MM.1S (cell line): ENCODE measurements at regions not wholly inside any gene's neighbourhood (a gene's known extent, or its start where the extent isn't known, plus 50 kb on each side); places are given as distances from the start of the nearest gene placed in this dataset.

ENCODE experiments used
- DNase-seq: peaks from one replicate; pipeline ENCODE4 v3.0.0-alpha.2; 2015
- H2AFZ ChIP-seq: fragments of 300-600 bp; sonication (generic); 2 replicates; pipeline ENCODE4 v1.6.0; 2016; ENCODE audit warnings: antibody characterized with exemption, low read length
- H3F3A ChIP-seq: fragments of 300-600 bp; sonication (generic); 2 replicates; pipeline ENCODE4 v1.6.1; 2016; ENCODE audit warnings: mild to moderate bottlenecking, antibody characterized with exemption, low read length, moderate library complexity, mixed read lengths; ENCODE audit not compliant: insufficient read depth
- H3K27ac ChIP-seq: fragments of 300-600 bp; sonication (generic); 2 replicates; pipeline ENCODE4 v1.5.1; 2016; ENCODE audit warnings: mild to moderate bottlenecking, low read length
- H3K27me3 ChIP-seq: fragments of 300-600 bp; sonication (generic); replicated peaks from 2 replicates; pipeline ENCODE4 v1.6.0; 2016; ENCODE audit warnings: low read length; ENCODE audit not compliant: insufficient read depth
- H3K36me3 ChIP-seq: fragments of 300-600 bp; sonication (generic); replicated peaks from 2 replicates; pipeline ENCODE4 v1.6.1; 2016; ENCODE audit warnings: mild to moderate bottlenecking, low read length, mixed read lengths; ENCODE audit not compliant: insufficient read depth
- H3K4me1 ChIP-seq: fragments of 300-600 bp; sonication (generic); 2 replicates; pipeline ENCODE4 v1.6.1; 2016; ENCODE audit warnings: low read length, mixed read lengths
- H3K4me2 ChIP-seq: fragments of 300-600 bp; sonication (generic); 2 replicates; pipeline ENCODE4 v1.6.0; 2016; ENCODE audit warnings: low read depth, low read length
- H3K4me3 ChIP-seq: fragments of 300-600 bp; sonication (generic); 2 replicates; pipeline ENCODE4 v1.5.1; 2016; ENCODE audit warnings: low read length, mixed read lengths
- H3K79me2 ChIP-seq: fragments of 300-600 bp; sonication (generic); 2 replicates; pipeline ENCODE4 v1.6.1; 2016; ENCODE audit warnings: mixed run types, low read length, mixed read lengths
- H3K9ac ChIP-seq: fragments of 300-600 bp; sonication (generic); 2 replicates; pipeline ENCODE4 v1.6.1; 2016; ENCODE audit warnings: low read length, mixed read lengths
- H3K9me2 ChIP-seq: fragments of 300-600 bp; sonication (generic); replicated peaks from 2 replicates; pipeline ENCODE4 v1.6.1; 2016; ENCODE audit warnings: mild to moderate bottlenecking, low read length, mixed read lengths; ENCODE audit not compliant: insufficient read depth
- H3K9me3 ChIP-seq: fragments of 300-600 bp; sonication (generic); replicated peaks from 2 replicates; pipeline ENCODE4 v1.6.1; 2016; ENCODE audit warnings: mild to moderate bottlenecking, low read length, mixed read lengths; ENCODE audit not compliant: insufficient read depth
- H4K20me1 ChIP-seq: fragments of 300-600 bp; sonication (generic); 2 replicates; pipeline ENCODE4 v1.6.1; 2016; ENCODE audit warnings: mild to moderate bottlenecking, low read length, moderate library complexity, mixed read lengths; ENCODE audit not compliant: insufficient read depth
- EZH2 ChIP-seq: fragments of 300-600 bp; sonication (generic); optimal IDR thresholded peaks from 2 replicates; pipeline ENCODE3; 2017; ENCODE audit warnings: low read depth, mild to moderate bottlenecking, antibody characterized with exemption, low read length, mixed read lengths
- EZH2phosphoT487 ChIP-seq: fragments of 300-600 bp; sonication (generic); IDR thresholded peaks from 2 replicates; pipeline ENCODE4 v1.6.1; 2018; ENCODE audit warnings: antibody characterized with exemption, low read length
- TF ChIP-seq, protein P1 (sequence below): fragments of 300-600 bp; sonication (generic); IDR thresholded peaks from 2 replicates; pipeline ENCODE4 v1.5.1; 2016; ENCODE audit warnings: antibody characterized with exemption, low read length, mixed read lengths

DNA sequence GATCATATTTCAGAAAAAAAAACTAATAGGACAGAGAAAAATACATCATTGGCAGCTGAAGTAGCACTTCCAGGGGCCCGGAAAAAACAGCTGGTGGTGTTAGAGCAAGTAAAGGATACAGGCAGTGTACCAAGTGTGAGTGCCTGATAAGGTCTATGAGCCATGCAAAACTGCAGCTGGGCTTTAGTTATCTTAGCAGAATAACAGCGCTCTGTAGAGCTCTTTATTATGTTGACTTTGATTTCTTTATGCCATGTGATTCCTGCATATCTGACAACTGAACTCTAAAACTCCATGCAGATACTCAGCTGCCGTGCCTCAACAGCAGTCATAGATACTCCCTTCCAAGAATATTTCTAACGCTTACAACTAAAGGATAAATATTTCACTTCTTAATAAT, 119.5 kb downstream of the CAAP1 start:
- DNase-seq: no peak
- Histone ChIP-seq H3K36me3 (no peaks in the 10 kb centered on the region), H3K9ac (no peak overlapping the region), H3K9me2 (no peaks in the 10 kb centered on the region), H4K20me1 (no peaks in the 10 kb centered on the region), H2AFZ (no peak overlapping the region), H3K27ac (no peak overlapping the region), H3K4me3 (no peak overlapping the region), H3K79me2 (no peaks in the 10 kb centered on the region), H3F3A (no peaks in the 10 kb centered on the region), H3K4me1 (no peaks in the 10 kb centered on the region), H3K4me2 (no peak overlapping the region), H3K27me3 (no peaks in the 10 kb centered on the region), H3K9me3 (no peaks in the 10 kb centered on the region)
- no peak for TF ChIP-seq EZH2phosphoT487
- TF ChIP-seq, protein P1, sequence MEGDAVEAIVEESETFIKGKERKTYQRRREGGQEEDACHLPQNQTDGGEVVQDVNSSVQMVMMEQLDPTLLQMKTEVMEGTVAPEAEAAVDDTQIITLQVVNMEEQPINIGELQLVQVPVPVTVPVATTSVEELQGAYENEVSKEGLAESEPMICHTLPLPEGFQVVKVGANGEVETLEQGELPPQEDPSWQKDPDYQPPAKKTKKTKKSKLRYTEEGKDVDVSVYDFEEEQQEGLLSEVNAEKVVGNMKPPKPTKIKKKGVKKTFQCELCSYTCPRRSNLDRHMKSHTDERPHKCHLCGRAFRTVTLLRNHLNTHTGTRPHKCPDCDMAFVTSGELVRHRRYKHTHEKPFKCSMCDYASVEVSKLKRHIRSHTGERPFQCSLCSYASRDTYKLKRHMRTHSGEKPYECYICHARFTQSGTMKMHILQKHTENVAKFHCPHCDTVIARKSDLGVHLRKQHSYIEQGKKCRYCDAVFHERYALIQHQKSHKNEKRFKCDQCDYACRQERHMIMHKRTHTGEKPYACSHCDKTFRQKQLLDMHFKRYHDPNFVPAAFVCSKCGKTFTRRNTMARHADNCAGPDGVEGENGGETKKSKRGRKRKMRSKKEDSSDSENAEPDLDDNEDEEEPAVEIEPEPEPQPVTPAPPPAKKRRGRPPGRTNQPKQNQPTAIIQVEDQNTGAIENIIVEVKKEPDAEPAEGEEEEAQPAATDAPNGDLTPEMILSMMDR: no peak
- TF ChIP-seq EZH2: no peak

GRCh38 chr9:26770821-26771220, 121.8 kb downstream of the CAAP1 start:
- no peaks in the 10 kb centered on the region for H4K20me1 ChIP-seq
- H3K27ac ChIP-seq: no peak overlapping the region
- no peak overlapping the region for H3K9ac ChIP-seq
- H3K79me2 ChIP-seq: no peaks in the 10 kb centered on the region
- no peak for DNase-seq
- H3K9me2 ChIP-seq: no peaks in the 10 kb centered on the region
- H3K4me1 ChIP-seq: no peaks in the 10 kb centered on the region
- no peak overlapping the region for H2AFZ ChIP-seq
- TF ChIP-seq, protein P1: no peak
- TF ChIP-seq EZH2 (no peak), EZH2phosphoT487 (no peak)
- H3K36me3 ChIP-seq: no peaks in the 10 kb centered on the region
- no peaks in the 10 kb centered on the region for H3K9me3 ChIP-seq
- no peaks in the 10 kb centered on the region for H3F3A ChIP-seq
- H3K4me2 ChIP-seq: no peak overlapping the region
- H3K27me3 ChIP-seq: no peaks in the 10 kb centered on the region
- H3K4me3 ChIP-seq: no peak overlapping the region

DNA sequence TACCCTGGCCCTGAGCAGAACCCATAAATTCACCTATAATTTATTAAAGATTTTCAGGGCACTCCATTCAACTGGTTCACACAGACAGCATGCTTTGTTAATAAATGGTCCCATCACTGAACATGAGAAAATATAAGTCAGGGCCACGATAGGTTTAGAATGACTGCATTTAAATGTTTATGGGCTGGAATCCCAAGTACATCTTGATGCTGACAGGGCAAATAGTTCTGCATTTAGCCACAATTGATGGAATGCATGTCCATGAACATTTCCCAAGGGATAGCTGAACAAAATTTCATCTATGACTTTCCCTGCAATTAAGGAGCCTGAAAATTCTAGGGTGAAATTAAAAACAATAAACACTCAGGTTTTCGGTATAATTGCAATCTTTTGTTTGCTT, 124.5 kb downstream of the CAAP1 start:
- Histone ChIP-seq H3K27ac (no peak overlapping the region), H3K36me3 (no peaks in the 10 kb centered on the region), H3K9me2 (no peaks in the 10 kb centered on the region), H3F3A (no peaks in the 10 kb centered on the region), H3K9ac (no peak overlapping the region), H2AFZ (no peak overlapping the region), H3K27me3 (no peaks in the 10 kb centered on the region), H3K4me3 (no peak overlapping the region), H3K4me1 (no peaks in the 10 kb centered on the region), H3K9me3 (no peaks in the 10 kb centered on the region), H3K4me2 (no peak overlapping the region), H4K20me1 (no peaks in the 10 kb centered on the region), H3K79me2 (no peaks in the 10 kb centered on the region)
- no peak for TF ChIP-seq EZH2
- TF ChIP-seq, protein P1: no peak
- no peak for TF ChIP-seq EZH2phosphoT487
- no peak for DNase-seq
